K562 (cell line): ENCODE measurements at regions not wholly inside any gene's neighbourhood (a gene's known extent, or its start where the extent isn't known, plus 50 kb on each side); places are given as distances from the start of the nearest gene placed in this dataset.

Source experiments
- ATAC-seq: fragments of 200-7000 bp; cut with Tn5 transposase; 3 replicates; pipeline ENCODE4 v1.9.1; 2020; ENCODE audit warnings: moderate library complexity
- BruUV-seq: library from RNA; stranded (reverse); fragments of 400-500 nt; replicated peaks from 2 replicates; lab custom pipeline; 2021; lab: Mats Ljungman, UMichigan
- CTCF ChIA-PET: fragments of 300-600 bp; formaldehyde crosslinking; extraction: SDS; loops from one replicate; lab custom pipeline; 2021; ENCODE audit warnings: low intra/inter-chr PET ratio; lab: Yijun Ruan, JAX
- POLR2A ChIA-PET: fragments of 300-600, 350-650 bp; sonication (Branson Sonifier 250); formaldehyde crosslinking; extraction: SDS; loops from one replicate; lab custom pipeline; 2021; ENCODE audit warnings: antibody characterized with exemption, inconsistent platforms; lab: Yijun Ruan, JAX
- DNase-seq, 4 experiments: peaks; one replicate each; pipeline versions ENCODE4 v3.0.0 to v3.0.0-alpha.2; 2011 to 2018; ENCODE audit warnings: low spot score in 3 of 4, mixed read lengths in 3 of 4; ENCODE audit errors: extremely low read depth in 1 of 4
- FAIRE-seq: peaks from 2 replicates; lab custom pipeline; 2011; peaks lifted over from hg19 to GRCh38; lab: Jason Lieb, UNC
- H2AFZ ChIP-seq: 2 replicates; pipeline ENCODE4 v1.6.0; 2011; ENCODE audit warnings: low read depth, low read length, control low read depth, inconsistent platforms
- H3K27ac ChIP-seq: fragments of 200-600 bp; 3 replicates; pipeline ENCODE4 v1.8.0; 2011; ENCODE audit warnings: low read depth, mild to moderate bottlenecking, control low read depth, inconsistent platforms, low read length, moderate library complexity, mixed read lengths; ENCODE audit errors: extremely low read depth
- H3K27me3 ChIP-seq, 2 experiments: fragments of 300-600 bp in 1 of 2; 2 replicates in 1 of 2; 3 replicates in 1 of 2; pipeline versions ENCODE4 v1.6.0 to v1.8.0; 2011; ENCODE audit warnings: inconsistent platforms in 2 of 2, low read length in 2 of 2, mild to moderate bottlenecking in 1 of 2, mixed read lengths in 1 of 2, moderate library complexity in 1 of 2; ENCODE audit not compliant: control insufficient read depth in 2 of 2, insufficient read depth in 2 of 2
- H3K36me3 ChIP-seq: fragments of 300-600 bp; 3 replicates; pipeline ENCODE4 v1.8.0; 2011; ENCODE audit warnings: mild to moderate bottlenecking, low read length, inconsistent platforms; ENCODE audit not compliant: control insufficient read depth, insufficient read depth
- H3K4me1 ChIP-seq, 2 experiments: fragments of 200-600 bp in 1 of 2; replicated peaks in 1 of 2; 2 replicates in 1 of 2; 3 replicates in 1 of 2; pipeline versions ENCODE4 v1.5.1 to v1.8.0; 2011; ENCODE audit warnings: inconsistent platforms in 2 of 2, low read length in 2 of 2, mild to moderate bottlenecking in 1 of 2, mixed read lengths in 1 of 2, moderate library complexity in 1 of 2; ENCODE audit not compliant: control insufficient read depth in 2 of 2, insufficient read depth in 2 of 2
- H3K4me2 ChIP-seq: 2 replicates; pipeline ENCODE4 v1.6.1; 2011; ENCODE audit warnings: low read length, control low read depth, inconsistent platforms, mixed read lengths; ENCODE audit not compliant: insufficient read depth
- H3K4me3 ChIP-seq: fragments of 200-600 bp; sonication (generic), shearing (Covaris generic); 2 replicates; pipeline ENCODE4 v1.5.1; 2016; ENCODE audit warnings: control low read depth, inconsistent platforms
- H3K79me2 ChIP-seq: fragments of 200-600 bp; 3 replicates; pipeline ENCODE4 v1.8.0; 2011; ENCODE audit warnings: low read length, inconsistent platforms; ENCODE audit not compliant: control insufficient read depth, insufficient read depth
- H3K9ac ChIP-seq, 2 experiments: 2 replicates each; pipeline versions ENCODE4 v1.6.0 to v1.6.1; 2011; ENCODE audit warnings: low read depth in 2 of 2, low read length in 2 of 2, control low read depth in 1 of 2, inconsistent platforms in 1 of 2, mild to moderate bottlenecking in 1 of 2, mixed read lengths in 1 of 2; ENCODE audit not compliant: insufficient read depth in 1 of 2
- H3K9me1 ChIP-seq: one replicate; pipeline ENCODE4 v1.6.0; 2011; ENCODE audit warnings: inconsistent platforms, mild to moderate bottlenecking, low read length, moderate library complexity; ENCODE audit not compliant: control insufficient read depth, insufficient read depth
- H3K9me3 ChIP-seq: replicated peaks from 2 replicates; pipeline ENCODE4 v1.5.1; 2011; ENCODE audit warnings: low read depth, low read length, inconsistent platforms; ENCODE audit not compliant: control insufficient read depth, insufficient read depth
- H4K20me1 ChIP-seq: replicated peaks from 2 replicates; pipeline ENCODE4 v1.6.1; 2011; ENCODE audit warnings: low read length, inconsistent platforms, mixed read lengths; ENCODE audit not compliant: control insufficient read depth, insufficient read depth
- E2F5 ChIP-seq: sonication (generic); formaldehyde crosslinking; IDR thresholded peaks from 2 replicates; pipeline ENCODE4 v1.8.0; 2022; ENCODE audit warnings: mild to moderate bottlenecking, missing genetic modification reagents
- E2F8 ChIP-seq: fragments of 450-650 bp; IDR thresholded peaks from 2 replicates; pipeline ENCODE4 v1.7.1; 2018; ENCODE audit warnings: mild to moderate bottlenecking, low read depth; ENCODE audit not compliant: partially characterized antibody
- GATAD2B ChIP-seq: fragments of 450-650 bp; IDR thresholded peaks from 2 replicates; pipeline ENCODE4 v1.6.1; 2017; ENCODE audit warnings: mild to moderate bottlenecking, borderline replicate concordance
- HEY1 ChIP-seq: fragments of 250-450 bp; sonication (Bioruptor Pico); IDR thresholded peaks from 2 replicates; pipeline ENCODE4 v1.5.0; 2020; ENCODE audit warnings: mild to moderate bottlenecking, moderate library complexity, borderline replicate concordance
- KDM1A ChIP-seq, 2 experiments: fragments of 450-650 bp; IDR thresholded peaks; 2 replicates each; pipeline ENCODE4 v1.6.1; 2016; ENCODE audit warnings: mild to moderate bottlenecking in 2 of 2
- MAFG ChIP-seq: fragments of 450-650 bp; conservative IDR thresholded peaks from 2 replicates; pipeline ENCODE4 v1.6.1; 2016; ENCODE audit warnings: missing genetic modification characterization, missing compliant biosample characterization
- NEUROD1 ChIP-seq: fragments of 150-350 bp; IDR thresholded peaks from 2 replicates; pipeline ENCODE4 v1.6.1; 2014; ENCODE audit warnings: borderline replicate concordance, low read length, low read depth; ENCODE audit not compliant: partially characterized antibody
- NR2C2 ChIP-seq, 2 experiments: fragments of 200-800 bp in 1 of 2; sonication (Bioruptor generic) in 1 of 2; sonication (generic) in 1 of 2; formaldehyde crosslinking in 1 of 2; IDR thresholded peaks; 2 replicates each; pipeline versions ENCODE4 v1.6.1 to v1.8.0; 2016 to 2022; ENCODE audit warnings: mild to moderate bottlenecking in 1 of 2, missing compliant biosample characterization in 1 of 2, missing genetic modification characterization in 1 of 2, missing genetic modification reagents in 1 of 2
- POLR2A ChIP-seq: fragments of 450-650 bp; conservative IDR thresholded peaks from 2 replicates; pipeline ENCODE4 v1.6.1; 2016
- RERE ChIP-seq: sonication (generic); formaldehyde crosslinking; IDR thresholded peaks from 2 replicates; pipeline ENCODE4 v1.8.0; 2023; ENCODE audit warnings: missing genetic modification reagents, mild to moderate bottlenecking, borderline replicate concordance
- SNIP1 ChIP-seq: fragments of 450-650 bp; IDR thresholded peaks from 2 replicates; pipeline ENCODE4 v1.7.1; 2017; ENCODE audit warnings: low read depth, mild to moderate bottlenecking
- SREBF2 ChIP-seq: sonication (generic); formaldehyde crosslinking; IDR thresholded peaks from 2 replicates; pipeline ENCODE4 v1.4.0; 2020; ENCODE audit warnings: mild to moderate bottlenecking, missing genetic modification reagents
- ZNF57 ChIP-seq: fragments of 450-650 bp; formaldehyde crosslinking; IDR thresholded peaks from 2 replicates; pipeline ENCODE4 v1.4.0; 2020; ENCODE audit warnings: mild to moderate bottlenecking, moderate library complexity
- ZNF707 ChIP-seq: fragments of 250-450 bp; sonication (Bioruptor Pico); conservative IDR thresholded peaks from 2 replicates; pipeline ENCODE4 v1.8.0; 2022; ENCODE audit warnings: inconsistent platforms, mild to moderate bottlenecking, moderate library complexity
- ZNF778 ChIP-seq: fragments of 450-650 bp; formaldehyde crosslinking; IDR thresholded peaks from 2 replicates; pipeline ENCODE4 v1.4.0; 2020; ENCODE audit warnings: mild to moderate bottlenecking, moderate library complexity
- WGBS: fragments of 100-300 bp; shearing (Covaris generic); methylation state at CpG from one replicate; pipeline ENCODE4 v1.1.6; 2016; ENCODE audit warnings: low coverage, mixed read lengths; ENCODE audit not compliant: insufficient coverage; ENCODE audit errors: missing lambda C conversion rate; 5-methylcytosine and 5-hydroxymethylcytosine counted together
- in situ Hi-C: fragments of 300-500 bp; cut with MboI; formaldehyde crosslinking; loops from 4 replicates; pipeline ENCODE4 v1.15.0; 2018; ENCODE audit warnings: inconsistent platforms, mixed read lengths
- intact Hi-C: fragments of 100-400 bp; cut with micrococcal nuclease; formaldehyde crosslinking; loops from 2 replicates; pipeline ENCODE4 v1.14.2; 2022

GRCh38 chr2:226578373-226578772, 221.2 kb downstream of the IRS1 start:
- Histone ChIP-seq H3K9me3 (no peaks in the 10 kb centered on the region), H3K36me3 (no peaks in the 10 kb centered on the region), H2AFZ (no peak overlapping the region), H3K9me1 (no peaks in the 10 kb centered on the region), H3K79me2 (no peaks in the 10 kb centered on the region), H3K4me3 (no peak overlapping the region), H3K4me1 (no peaks in the 10 kb centered on the region), H3K27ac (no peak overlapping the region), H3K4me2 (no peak overlapping the region), H4K20me1 (no peaks in the 10 kb centered on the region), H3K27me3 (no peaks in the 10 kb centered on the region), H3K9ac (no peak overlapping the region)
- POLR2A ChIA-PET, result no interaction called here
- no peak for DNase-seq
- CTCF ChIA-PET, result no interaction called here
- WGBS, result 0% methylated on average over 3 of the region's 3 CpGs
- FAIRE-seq, result no peak
- ATAC-seq, result no peak
- no TSS peak for BruUV-seq
- intact Hi-C loops (no loop called here), in situ Hi-C loops (no loop called here)
- no peak for TF ChIP-seq POLR2A
- no peak for TF ChIP-seq ZNF707 (CRISPR knock-in tag)
- no peak for TF ChIP-seq ZNF778 (CRISPR knock-in tag)
- no peak for TF ChIP-seq KDM1A (IDR thresholded peaks at IDR 0.05)
- no peak for TF ChIP-seq HEY1 (CRISPR knock-in tag)
- TF ChIP-seq NR2C2 (CRISPR knock-in tag; IDR thresholded peaks at IDR 0.05), result no peak
- no peak for TF ChIP-seq NR2C2 (tag; IDR thresholded peaks at IDR 0.05)
- TF ChIP-seq E2F5 (CRISPR knock-in tag), result no peak
- no peak for TF ChIP-seq RERE
- TF ChIP-seq ZNF57 (CRISPR knock-in tag), result no peak
- no peak for TF ChIP-seq MAFG (tag)
- no peak for TF ChIP-seq E2F8
- TF ChIP-seq SNIP1, result no peak
- no peak for TF ChIP-seq GATAD2B
- no peak for TF ChIP-seq NEUROD1
- TF ChIP-seq SREBF2 (CRISPR knock-in tag), result no peak
